SU-DHL-6 (cell line): ENCODE measurements at regions not wholly inside any gene's neighbourhood (a gene's known extent, or its start where the extent isn't known, plus 50 kb on each side); places are given as distances from the start of the nearest gene placed in this dataset.
"Not testable (repeated sequence)": the region's sequence is repeated elsewhere in the genome, so short reads cannot be mapped to it uniquely, and the experiment has no call there.

Experiments used
- H2AFZ ChIP-seq: fragments of 200-600 bp; sonication (generic); 2 replicates; pipeline ENCODE4 v1.6.1; 2014; ENCODE audit warnings: low read depth, mild to moderate bottlenecking, moderate library complexity, mixed read lengths, antibody characterized with exemption, low read length; ENCODE audit not compliant: severe bottlenecking
- H3F3A ChIP-seq: fragments of 200-600 bp; shearing (Covaris generic); 2 replicates; pipeline ENCODE4 v1.6.0; 2016; ENCODE audit warnings: antibody characterized with exemption, mild to moderate bottlenecking; ENCODE audit not compliant: insufficient read depth
- H3K27ac ChIP-seq: fragments of 200-600 bp; sonication (generic); 2 replicates; pipeline ENCODE4 v1.5.1; 2016; ENCODE audit warnings: low read depth, mild to moderate bottlenecking, low read length, moderate library complexity, mixed read lengths
- H3K27me3 ChIP-seq: fragments of 200-600 bp; sonication (generic), shearing (Covaris generic); 2 replicates; pipeline ENCODE4 v1.6.0; 2014; ENCODE audit warnings: mild to moderate bottlenecking, low read length
- H3K36me3 ChIP-seq: fragments of 200-600 bp; sonication (generic); 2 replicates; pipeline ENCODE4 v1.6.1; 2014; ENCODE audit warnings: mild to moderate bottlenecking, low read length, mixed read lengths
- H3K4me2 ChIP-seq: fragments of 300-600, 200-600 bp; shearing (Covaris generic), sonication (generic); 2 replicates; pipeline ENCODE4 v1.6.0; 2014; ENCODE audit warnings: low read length, low read depth, mild to moderate bottlenecking; ENCODE audit not compliant: poor library complexity, severe bottlenecking
- H3K4me3 ChIP-seq: fragments of 200-600 bp; sonication (generic); 2 replicates; pipeline ENCODE4 v1.5.1; 2014; ENCODE audit warnings: antibody characterized with exemption, low read length, mild to moderate bottlenecking, mixed read lengths; ENCODE audit not compliant: insufficient read depth, poor library complexity, severe bottlenecking
- H3K79me2 ChIP-seq: fragments of 200-600 bp; sonication (generic); 2 replicates; pipeline ENCODE4 v1.6.1; 2014; ENCODE audit warnings: mild to moderate bottlenecking, low read length, moderate library complexity; ENCODE audit not compliant: insufficient read depth
- H3K9ac ChIP-seq: fragments of 200-600 bp; sonication (generic); 2 replicates; pipeline ENCODE4 v1.7.0; 2014; ENCODE audit warnings: mild to moderate bottlenecking, low read length
- H3K9me2 ChIP-seq: fragments of 200-600 bp; sonication (generic); replicated peaks from 2 replicates; pipeline ENCODE4 v1.6.1; 2014; ENCODE audit warnings: low read length; ENCODE audit not compliant: insufficient read depth
- H3K9me3 ChIP-seq: fragments of 200-600 bp; sonication (generic); 2 replicates; pipeline ENCODE4 v1.6.1; 2014; ENCODE audit warnings: low read length, mixed read lengths; ENCODE audit not compliant: insufficient read depth
- H4K20me1 ChIP-seq: fragments of 200-600 bp; sonication (generic); 2 replicates; pipeline ENCODE4 v1.6.1; 2014; ENCODE audit warnings: low read depth, mild to moderate bottlenecking, antibody characterized with exemption, low read length, moderate library complexity, mixed read lengths

GRCh38 chr21:5118296-5118679 is 5403.1 kb upstream of the TPTE start:
- H3K27me3 ChIP-seq, H3K4me2 ChIP-seq, H3K9me3 ChIP-seq, H2AFZ ChIP-seq, H3K9me2 ChIP-seq, H3K79me2 ChIP-seq, H3K36me3 ChIP-seq, H3K9ac ChIP-seq, H3K4me3 ChIP-seq, H4K20me1 ChIP-seq, H3F3A ChIP-seq: not testable (repeated sequence)
- H3K27ac ChIP-seq, result peak overlapping the region; percentile 63; the same call in 1 of the 2 replicates

GRCh38 chr21:5119179-5119578 is 5402.2 kb upstream of the TPTE start:
- H4K20me1 ChIP-seq, H3K9me3 ChIP-seq, H3F3A ChIP-seq, H2AFZ ChIP-seq, H3K9me2 ChIP-seq, H3K4me2 ChIP-seq, H3K27ac ChIP-seq, H3K27me3 ChIP-seq, H3K9ac ChIP-seq, H3K4me3 ChIP-seq, H3K36me3 ChIP-seq, H3K79me2 ChIP-seq: not testable (repeated sequence)

GRCh38 chr21:5121399-5121798 is 5400.0 kb upstream of the TPTE start:
- H3K36me3 ChIP-seq, H3K79me2 ChIP-seq, H3F3A ChIP-seq, H3K4me3 ChIP-seq, H3K27ac ChIP-seq, H3K9me2 ChIP-seq, H2AFZ ChIP-seq, H3K9ac ChIP-seq, H3K27me3 ChIP-seq, H3K9me3 ChIP-seq, H3K4me2 ChIP-seq, H4K20me1 ChIP-seq: not testable (repeated sequence)

GRCh38 chr21:5121849-5122248 is 5399.5 kb upstream of the TPTE start:
- H3K4me2 ChIP-seq, H3K27me3 ChIP-seq, H3K79me2 ChIP-seq, H3K9ac ChIP-seq, H3K4me3 ChIP-seq, H3F3A ChIP-seq, H2AFZ ChIP-seq, H3K36me3 ChIP-seq, H3K9me2 ChIP-seq, H4K20me1 ChIP-seq, H3K9me3 ChIP-seq, H3K27ac ChIP-seq: not testable (repeated sequence)

GRCh38 chr21:5123655-5124054 is 5397.7 kb upstream of the TPTE start:
- not testable (repeated sequence) for H3K9me3 ChIP-seq, H3K79me2 ChIP-seq, H2AFZ ChIP-seq, H3K9ac ChIP-seq, H3K27ac ChIP-seq, H4K20me1 ChIP-seq, H3K4me2 ChIP-seq, H3K36me3 ChIP-seq, H3K4me3 ChIP-seq, H3F3A ChIP-seq, H3K9me2 ChIP-seq, H3K27me3 ChIP-seq

GRCh38 chr21:5128261-5128660 is 5393.1 kb upstream of the TPTE start:
- H3K79me2 ChIP-seq, H3K27me3 ChIP-seq, H4K20me1 ChIP-seq, H3K27ac ChIP-seq, H3K9me2 ChIP-seq, H2AFZ ChIP-seq, H3K36me3 ChIP-seq, H3K4me2 ChIP-seq, H3K9me3 ChIP-seq, H3F3A ChIP-seq: not testable (repeated sequence)
- Histone ChIP-seq H3K4me3 (peak overlapping the region; percentile 37), H3K9ac (peak overlapping the region; percentile 32; the same call in 1 of the 2 replicates)

GRCh38 chr21:5133824-5134223 is 5387.6 kb upstream of the TPTE start:
- not testable (repeated sequence) for H2AFZ ChIP-seq, H3K36me3 ChIP-seq, H3K9me3 ChIP-seq, H3K27me3 ChIP-seq, H4K20me1 ChIP-seq, H3K4me2 ChIP-seq, H3K9me2 ChIP-seq, H3K79me2 ChIP-seq, H3K9ac ChIP-seq, H3K27ac ChIP-seq, H3F3A ChIP-seq, H3K4me3 ChIP-seq

- not testable (repeated sequence) for H3F3A ChIP-seq, H3K9me2 ChIP-seq, H3K9me3 ChIP-seq, H3K36me3 ChIP-seq, H3K4me2 ChIP-seq, H3K27ac ChIP-seq, H4K20me1 ChIP-seq, H3K4me3 ChIP-seq, H2AFZ ChIP-seq, H3K9ac ChIP-seq, H3K79me2 ChIP-seq, H3K27me3 ChIP-seq
These were observed 5385.0 kb upstream of the TPTE start for GRCh38 chr21:5136406-5136805.
